GM12874 (cell line): ENCODE measurements at regions not wholly inside any gene's neighbourhood (a gene's known extent, or its start where the extent isn't known, plus 50 kb on each side); places are given as distances from the start of the nearest gene placed in this dataset.

Source experiments
- TF ChIP-seq, protein P1 (sequence below): IDR thresholded peaks from 2 replicates; pipeline ENCODE4 v1.5.1; 2011; ENCODE audit warnings: low read depth, mild to moderate bottlenecking, control low read depth, low read length, moderate library complexity; ENCODE audit not compliant: insufficient read depth

DNA sequence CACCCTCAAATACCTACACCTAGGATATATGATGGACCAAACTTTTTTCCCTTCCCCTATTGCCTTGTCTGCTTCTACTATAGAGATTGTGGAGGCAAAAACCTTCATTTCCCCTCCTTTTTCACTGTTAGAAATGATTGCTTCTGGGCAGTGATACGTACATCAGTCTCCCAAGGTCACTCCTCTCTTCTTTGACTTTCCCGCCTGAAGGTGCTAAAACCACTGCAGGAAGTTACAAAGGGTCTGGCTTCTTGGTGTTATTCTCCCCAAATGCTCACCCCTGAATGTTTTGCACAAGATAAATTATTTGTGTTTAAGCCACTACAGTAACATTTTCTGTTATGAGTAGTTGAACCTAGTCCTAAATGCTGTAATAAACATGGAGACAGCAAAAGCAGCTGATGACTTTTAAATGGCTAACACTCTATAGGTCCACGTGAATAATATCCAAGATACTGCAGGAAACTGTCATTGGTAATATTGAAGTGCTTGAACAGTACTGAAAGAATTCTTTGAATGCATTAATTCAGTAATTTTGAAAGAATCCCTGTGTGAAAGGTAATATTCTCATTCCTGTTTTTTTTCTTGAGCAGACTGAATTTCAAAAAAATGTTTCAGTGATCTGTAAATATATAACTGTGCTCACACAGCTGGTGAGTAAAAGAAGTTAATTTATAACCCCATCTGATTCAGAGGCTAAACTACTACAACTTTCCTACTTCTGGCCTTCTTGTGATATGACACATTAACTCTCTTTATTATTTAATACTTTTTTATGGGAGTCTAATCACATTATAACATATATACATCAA lies 865.1 kb downstream of the EFNB2 start:
- TF ChIP-seq, protein P1, sequence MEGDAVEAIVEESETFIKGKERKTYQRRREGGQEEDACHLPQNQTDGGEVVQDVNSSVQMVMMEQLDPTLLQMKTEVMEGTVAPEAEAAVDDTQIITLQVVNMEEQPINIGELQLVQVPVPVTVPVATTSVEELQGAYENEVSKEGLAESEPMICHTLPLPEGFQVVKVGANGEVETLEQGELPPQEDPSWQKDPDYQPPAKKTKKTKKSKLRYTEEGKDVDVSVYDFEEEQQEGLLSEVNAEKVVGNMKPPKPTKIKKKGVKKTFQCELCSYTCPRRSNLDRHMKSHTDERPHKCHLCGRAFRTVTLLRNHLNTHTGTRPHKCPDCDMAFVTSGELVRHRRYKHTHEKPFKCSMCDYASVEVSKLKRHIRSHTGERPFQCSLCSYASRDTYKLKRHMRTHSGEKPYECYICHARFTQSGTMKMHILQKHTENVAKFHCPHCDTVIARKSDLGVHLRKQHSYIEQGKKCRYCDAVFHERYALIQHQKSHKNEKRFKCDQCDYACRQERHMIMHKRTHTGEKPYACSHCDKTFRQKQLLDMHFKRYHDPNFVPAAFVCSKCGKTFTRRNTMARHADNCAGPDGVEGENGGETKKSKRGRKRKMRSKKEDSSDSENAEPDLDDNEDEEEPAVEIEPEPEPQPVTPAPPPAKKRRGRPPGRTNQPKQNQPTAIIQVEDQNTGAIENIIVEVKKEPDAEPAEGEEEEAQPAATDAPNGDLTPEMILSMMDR = no peak

DNA sequence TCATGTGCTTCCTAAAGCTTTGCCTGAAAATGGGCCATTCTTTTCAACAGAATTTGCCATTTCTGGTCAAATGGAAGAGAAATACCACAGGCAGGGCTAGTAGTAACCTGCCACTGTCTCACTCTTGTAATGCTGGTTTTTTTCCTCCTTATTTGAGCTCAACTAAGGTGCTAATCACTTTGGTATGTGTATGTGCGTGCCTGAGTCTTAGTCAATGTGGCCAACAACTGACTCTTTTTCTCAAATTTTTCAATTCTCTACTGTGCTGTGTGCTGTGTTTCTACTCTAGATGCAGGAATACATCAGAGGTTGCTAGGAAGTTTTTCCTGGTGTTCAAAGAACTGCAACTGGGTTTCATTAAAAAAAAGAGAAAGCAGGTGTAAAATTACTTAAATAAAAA lies 870.2 kb downstream of the EFNB2 start:
- TF ChIP-seq, protein P1 = no peak

DNA sequence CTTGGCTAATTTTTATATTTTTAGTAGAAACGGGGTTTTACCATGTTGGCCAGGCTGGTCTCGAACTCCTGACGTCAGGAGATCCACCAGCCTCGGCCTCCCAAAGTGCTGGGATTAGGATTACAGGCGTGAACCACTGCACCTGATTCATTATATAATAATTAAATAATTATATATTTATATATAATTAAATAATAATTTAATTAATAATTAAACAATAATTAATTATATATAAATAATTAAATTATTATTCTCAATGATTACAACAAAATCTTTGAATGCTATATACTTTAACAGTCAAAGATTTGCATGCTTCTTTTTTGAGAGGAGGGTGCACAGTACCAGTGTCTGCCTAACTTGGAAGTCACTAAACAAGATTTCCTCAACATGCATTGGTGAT lies 872.3 kb downstream of the EFNB2 start:
- TF ChIP-seq, protein P1 = no peak

DNA sequence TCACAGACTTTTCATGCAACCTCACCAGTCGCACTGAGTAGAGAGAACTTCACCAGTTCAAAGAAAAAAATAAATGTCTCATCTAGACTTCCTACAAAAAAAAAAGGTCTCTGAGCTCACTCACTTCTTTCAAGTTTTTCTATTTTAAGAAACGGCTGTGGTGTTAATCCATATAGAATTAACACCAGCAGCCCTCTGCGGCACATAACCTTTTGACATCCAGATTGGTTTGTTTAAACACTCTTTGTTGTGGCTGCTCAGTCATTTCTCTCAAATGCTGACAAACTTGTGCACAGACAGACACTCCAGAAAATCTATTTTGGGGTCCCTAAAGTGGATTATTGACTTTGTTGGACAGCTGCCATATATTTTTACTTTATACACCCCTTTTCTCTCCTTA lies 874.9 kb downstream of the EFNB2 start:
- TF ChIP-seq, protein P1 = no peak

DNA sequence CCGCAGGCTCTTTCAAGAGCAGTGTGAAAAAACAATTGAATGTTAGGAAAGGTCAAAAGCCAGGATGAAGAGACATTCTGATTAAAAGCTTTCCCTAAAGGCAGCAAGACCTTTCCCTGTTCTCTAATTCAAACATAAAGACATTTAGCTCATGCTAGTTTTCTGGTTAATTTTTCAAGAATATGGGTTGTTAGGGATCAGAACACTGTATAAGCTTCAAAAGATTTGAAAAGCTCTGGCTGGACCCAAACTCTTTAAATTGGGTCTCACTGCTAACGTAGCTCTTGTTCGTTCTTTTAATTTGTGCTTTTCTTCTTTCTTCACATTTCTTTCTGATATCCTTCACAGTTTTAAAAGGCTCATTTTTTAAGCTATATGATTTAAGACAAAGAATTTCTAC lies 877.0 kb downstream of the EFNB2 start:
- TF ChIP-seq, protein P1 = no peak

DNA sequence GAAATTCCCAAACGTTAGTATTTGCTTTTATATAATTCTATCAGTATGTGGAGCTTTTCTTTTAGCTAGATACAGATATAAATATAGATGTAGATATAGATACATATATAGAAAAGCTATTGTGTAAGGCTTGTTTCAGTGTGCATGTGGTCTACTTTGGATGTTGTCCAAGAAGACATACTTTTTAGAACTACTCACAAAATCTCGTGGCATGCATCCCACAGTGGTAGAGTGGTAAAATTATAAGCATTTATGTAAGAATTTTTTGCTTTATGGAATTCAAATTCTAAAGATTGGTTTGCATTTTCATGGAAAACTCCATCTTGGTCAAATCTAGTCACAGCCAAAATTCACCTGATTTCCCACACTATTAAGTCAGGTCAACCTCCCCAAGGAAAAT lies 880.4 kb downstream of the EFNB2 start:
- TF ChIP-seq, protein P1 = no peak

DNA sequence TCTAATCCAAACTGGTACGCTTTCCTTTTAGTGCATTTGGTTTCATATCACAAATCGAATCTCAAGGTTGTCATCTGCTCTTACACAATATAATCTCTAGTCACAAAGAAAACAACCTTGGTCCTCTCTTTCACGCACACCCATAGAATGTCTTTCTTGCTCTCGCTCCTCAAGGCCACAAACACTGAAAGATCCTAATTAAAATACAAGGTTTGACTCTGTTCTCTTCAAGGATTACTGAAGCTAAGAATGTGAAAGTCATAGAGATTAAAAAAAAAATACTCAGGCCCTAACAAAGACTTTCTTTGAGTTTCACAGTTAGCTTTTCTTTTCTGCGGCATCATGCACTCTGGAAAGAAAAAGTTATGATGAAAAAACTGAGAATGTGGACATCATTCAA lies 891.5 kb downstream of the EFNB2 start:
- TF ChIP-seq, protein P1 = no peak
